ENCODE measurements at regions not wholly inside any gene's neighbourhood (a gene's known extent, or its start where the extent isn't known, plus 50 kb on each side); places are given as distances from the start of the nearest gene placed in this dataset.
"Not testable (repeated sequence)": the region's sequence is repeated elsewhere in the genome, so short reads cannot be mapped to it uniquely, and the experiment has no call there.

- DNase-seq (ENCODE audit: low read depth), result no peak
Measured at GRCh38 chr12:116687888-116688287, 50.0 kb downstream of the SPRING1 start.

- no peak for DNase-seq (ENCODE audit: low read depth)
Measured at GRCh38 chr12:116684891-116685290, 53.0 kb downstream of the SPRING1 start.

- no peak for DNase-seq (ENCODE audit: low read depth)
Measured at GRCh38 chr12:116677202-116677661, 60.6 kb downstream of the SPRING1 start.

- DNase-seq (ENCODE audit: low read depth), result no peak
Measured at GRCh38 chr12:116675339-116676107, 62.3 kb downstream of the SPRING1 start.

- DNase-seq (ENCODE audit: low read depth), result peak; percentile 26
Measured at GRCh38 chr12:116674643-116675183, 63.2 kb downstream of the SPRING1 start.

- no peak for DNase-seq (ENCODE audit: low read depth)
Measured at GRCh38 chr12:116673681-116674111, 64.2 kb downstream of the SPRING1 start.

GRCh38 chr12:116672842-116673516 is 64.9 kb downstream of the SPRING1 start:
- no peak for DNase-seq (ENCODE audit: low read depth)

GRCh38 chr12:116672010-116672409 is 65.9 kb downstream of the SPRING1 start:
- no peak for DNase-seq (ENCODE audit: low read depth)

- DNase-seq (ENCODE audit: low read depth), result no peak
Measured at GRCh38 chr12:116670859-116671258, 67.0 kb downstream of the SPRING1 start.

GRCh38 chr12:116667752-116668151 is 70.1 kb downstream of the SPRING1 start:
- DNase-seq (ENCODE audit: low read depth), result no peak

- not testable (repeated sequence) for DNase-seq (ENCODE audit: low read depth)
Measured at GRCh38 chr12:116666829-116667228, 71.0 kb downstream of the SPRING1 start.

GRCh38 chr12:116666305-116666673 is 71.6 kb downstream of the SPRING1 start:
- no peak for DNase-seq (ENCODE audit: low read depth)

GRCh38 chr12:116665666-116666304 is 72.1 kb downstream of the SPRING1 start:
- DNase-seq (ENCODE audit: low read depth), result no peak

- DNase-seq (ENCODE audit: low read depth), result no peak
Measured at GRCh38 chr12:116664085-116664484, 73.8 kb downstream of the SPRING1 start.

GRCh38 chr12:116662612-116663144 is 75.2 kb downstream of the SPRING1 start:
- DNase-seq (ENCODE audit: low read depth), result peak; percentile 46

GRCh38 chr12:116661341-116661740 is 76.5 kb downstream of the SPRING1 start:
- no peak for DNase-seq (ENCODE audit: low read depth)

- not testable (repeated sequence) for DNase-seq (ENCODE audit: low read depth)
Measured at GRCh38 chr12:116660740-116661139, 77.1 kb downstream of the SPRING1 start.

- DNase-seq (ENCODE audit: low read depth), result no peak
Measured at GRCh38 chr12:116659771-116660481, 77.9 kb downstream of the SPRING1 start.

GRCh38 chr12:116657921-116658495 is 79.9 kb downstream of the SPRING1 start:
- no peak for DNase-seq (ENCODE audit: low read depth)

GRCh38 chr12:116656306-116656705 is 81.6 kb downstream of the SPRING1 start:
- peak; percentile 67 for DNase-seq (ENCODE audit: low read depth)

GRCh38 chr12:116654226-116654743 is 83.6 kb downstream of the SPRING1 start:
- peak; percentile 57 for DNase-seq (ENCODE audit: low read depth)

Measured in fibroblast of gingiva (primary cell).